B cell (primary cell): ENCODE measurements at regions not wholly inside any gene's neighbourhood (a gene's known extent, or its start where the extent isn't known, plus 50 kb on each side); places are given as distances from the start of the nearest gene placed in this dataset.

Source experiments
- ATAC-seq: fragments of 200-7000 bp; cut with Tn5 transposase; one replicate; pipeline ENCODE4 v1.10.0; 2021; ENCODE audit warnings: low read depth, mild to moderate bottlenecking, moderate number of reproducible peaks, moderate library complexity
- CTCF ChIA-PET: fragments of 350-600 bp; sonication (Branson Sonifier 250); formaldehyde crosslinking; loops from one replicate; lab custom pipeline; 2021; ENCODE audit warnings: antibody characterized with exemption, inconsistent platforms; lab: Charles Lee
- POLR2A ChIA-PET: fragments of 350-600 bp; sonication (Branson Sonifier 250); formaldehyde crosslinking; loops from one replicate; lab custom pipeline; 2021; ENCODE audit warnings: antibody characterized with exemption; lab: Charles Lee
- DNase-seq: peaks from one replicate; pipeline ENCODE4 v3.0.0; 2013
- H2AFZ ChIP-seq: 2 replicates; pipeline ENCODE4 v1.6.1; 2012; ENCODE audit warnings: mild to moderate bottlenecking, low read depth, low read length; ENCODE audit not compliant: insufficient read depth, poor library complexity, severe bottlenecking
- H3K27ac ChIP-seq, 2 donors: 1 replicate in 1 of 2; 2 replicates in 1 of 2; pipeline ENCODE4 v1.5.1; 2012 to 2013; ENCODE audit warnings: low read length in 2 of 2, mild to moderate bottlenecking in 2 of 2, moderate library complexity in 1 of 2
- H3K27me3 ChIP-seq, 4 experiments: fragments of 200-600 bp in 1 of 4; sonication (generic) in 1 of 4; replicated peaks in 1 of 4; 1 replicate in 2 of 4; 2 replicates in 2 of 4; pipeline versions ENCODE4 v1.6.1 to v1.7.0; 2013 to 2016; ENCODE audit warnings: low read length in 3 of 4, mild to moderate bottlenecking in 2 of 4, mixed read lengths in 1 of 4, moderate library complexity in 1 of 4; ENCODE audit not compliant: insufficient read depth in 4 of 4, control insufficient read depth in 3 of 4; ENCODE audit errors: control extremely low read depth in 1 of 4
- H3K36me3 ChIP-seq, 2 experiments: replicated peaks in 1 of 2; 1 replicate in 1 of 2; 2 replicates in 1 of 2; pipeline versions ENCODE4 v1.6.1 to v1.7.1; 2013; ENCODE audit warnings: low read length in 1 of 2; ENCODE audit not compliant: insufficient read depth in 2 of 2, control insufficient read depth in 1 of 2; ENCODE audit errors: control extremely low read depth in 1 of 2, extremely low read depth in 1 of 2
- H3K4me1 ChIP-seq, 2 donors: fragments of 200-600 bp in 1 of 2; sonication (generic) in 1 of 2; 1 replicate in 1 of 2; 2 replicates in 1 of 2; pipeline versions ENCODE4 v1.5.1 to v1.6.1; 2013 to 2017; ENCODE audit warnings: low read length in 2 of 2; ENCODE audit not compliant: control insufficient read depth in 2 of 2, insufficient read depth in 2 of 2
- H3K4me2 ChIP-seq: replicated peaks from 2 replicates; pipeline ENCODE3; 2012; ENCODE audit warnings: mild to moderate bottlenecking, low read depth, low read length; ENCODE audit not compliant: poor library complexity, severe bottlenecking
- H3K4me3 ChIP-seq, 5 experiments: fragments of 200-600 bp in 1 of 5; sonication (generic) in 1 of 5; 1 replicate in 3 of 5; 2 replicates in 2 of 5; pipeline versions ENCODE4 v1.5.1 to v1.7.0; 2011 to 2016; ENCODE audit warnings: low read length in 4 of 5, mild to moderate bottlenecking in 4 of 5, low read depth in 2 of 5, control low read depth in 1 of 5, moderate library complexity in 1 of 5; ENCODE audit not compliant: insufficient read depth in 1 of 5; ENCODE audit errors: control extremely low read depth in 1 of 5, extremely low read depth in 1 of 5
- H3K79me2 ChIP-seq: fragments of 200-600 bp; sonication (generic); one replicate; pipeline ENCODE4 v1.6.0; 2016; ENCODE audit warnings: low read length; ENCODE audit not compliant: control insufficient read depth, insufficient read depth
- H3K9ac ChIP-seq: fragments of 200-600 bp; sonication (generic); 2 replicates; pipeline ENCODE4 v1.6.1; 2017; ENCODE audit warnings: mild to moderate bottlenecking, low read length, moderate library complexity
- H3K9me3 ChIP-seq, 3 donors: one replicate each; pipeline versions ENCODE4 v1.6.1 to v1.7.1; 2013; ENCODE audit warnings: low read length in 2 of 3; ENCODE audit not compliant: control insufficient read depth in 2 of 3, insufficient read depth in 1 of 3; ENCODE audit errors: control extremely low read depth in 1 of 3
- H4K20me1 ChIP-seq: 2 replicates; pipeline ENCODE4 v1.6.0; 2012; ENCODE audit warnings: mild to moderate bottlenecking, low read length; ENCODE audit not compliant: insufficient read depth, control insufficient read depth, poor library complexity, severe bottlenecking
- H3K27ac Mint-ChIP-seq: one replicate; pipeline ENCODE4 v1.8.0; 2021; ENCODE audit warnings: mixed read lengths
- H3K27me3 Mint-ChIP-seq: one replicate; pipeline ENCODE4 v1.8.0; 2021; ENCODE audit warnings: mixed read lengths
- H3K4me1 Mint-ChIP-seq: one replicate; pipeline ENCODE4 v1.8.0; 2021; ENCODE audit warnings: mixed read lengths
- H3K4me3 Mint-ChIP-seq: one replicate; pipeline ENCODE4 v1.8.0; 2021; ENCODE audit warnings: mixed read lengths
- H3K9me3 Mint-ChIP-seq: one replicate; pipeline ENCODE4 v1.8.0; 2022; ENCODE audit warnings: mixed read lengths; ENCODE audit not compliant: insufficient read depth
- CTCF ChIP-seq: fragments of 200-600 bp; IDR thresholded peaks from one replicate; pipeline ENCODE4 v1.8.0; 2022; ENCODE audit warnings: antibody characterized with exemption, mild to moderate bottlenecking
- EZH2 ChIP-seq: IDR thresholded peaks from 2 replicates; pipeline ENCODE4 v1.6.1; 2012; ENCODE audit warnings: borderline replicate concordance, low read depth, mild to moderate bottlenecking, moderate library complexity, low read length; ENCODE audit not compliant: insufficient read depth, poor library complexity, severe bottlenecking
- whole genome bisulfite sequencing: methylation state at CpG from one replicate; pipeline ENCODE4 v1.1.5; 2013; ENCODE audit warnings: missing lambda C conversion rate; ENCODE audit not compliant: insufficient coverage; 5-methylcytosine and 5-hydroxymethylcytosine counted together
- intact Hi-C: fragments of 100-400 bp; cut with micrococcal nuclease; formaldehyde crosslinking; loops from one replicate; pipeline ENCODE4 v1.10.0; 2022

DNA sequence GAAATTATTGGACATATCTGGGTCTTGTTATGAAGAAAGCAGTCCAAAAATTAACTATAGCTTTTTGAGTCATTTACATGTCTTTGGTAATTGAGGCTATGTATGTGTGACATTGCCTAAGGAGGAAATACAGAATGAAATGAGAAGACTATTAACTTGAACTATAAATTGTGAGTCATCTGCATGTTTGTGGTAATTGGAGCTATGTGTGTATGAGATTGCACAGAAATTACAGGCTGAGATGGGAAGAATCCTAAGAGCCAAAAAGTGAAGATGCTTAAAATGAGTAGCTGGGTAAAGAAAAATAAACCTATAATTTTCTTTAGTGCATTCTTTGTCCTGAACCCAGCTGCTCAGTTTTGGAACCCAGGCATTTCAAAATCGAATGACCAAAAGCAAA lies 747.6 kb upstream of the EDIL3 start:
- Histone ChIP-seq H3K79me2 (no peaks in the 10 kb centered on the region), H3K9me3 (no peaks in the 10 kb centered on the region), H2AFZ (no peak overlapping the region), H3K4me1 (no peaks in the 10 kb centered on the region), H3K27ac (no peak overlapping the region), H3K4me3 (no peak overlapping the region), H3K36me3 (no peaks in the 10 kb centered on the region), H3K27me3 (no peaks in the 10 kb centered on the region), H4K20me1 (no peaks in the 10 kb centered on the region), H3K4me2 (no peak overlapping the region), H3K9ac (no peak overlapping the region)
- H3K4me1 Mint-ChIP-seq, result no peaks in the 10 kb centered on the region
- ChIA-PET POLR2A (no interaction called here), CTCF (no interaction called here)
- no peak for TF ChIP-seq CTCF
- TF ChIP-seq EZH2, result no peak
- no peak overlapping the region for H3K4me3 Mint-ChIP-seq
- ATAC-seq (no peak), DNase-seq (no peak)
- H3K27me3 Mint-ChIP-seq, result no peaks in the 10 kb centered on the region
- H3K9me3 Mint-ChIP-seq, result no peaks in the 10 kb centered on the region
- no CpG with 5 or more reads among the region's 1 CpG for WGBS
- intact Hi-C loops, result no loop called here
- no peak overlapping the region for H3K27ac Mint-ChIP-seq

GRCh38 chr5:85140471-85140870 lies 755.8 kb upstream of the EDIL3 start:
- no peak overlapping the region for H3K27ac ChIP-seq
- H3K4me3 ChIP-seq, result no peak overlapping the region
- CTCF ChIA-PET, result no interaction called here
- no peak overlapping the region for H3K9ac ChIP-seq
- Mint-ChIP-seq H3K4me1 (no peaks in the 10 kb centered on the region), H3K27ac (no peak overlapping the region), H3K4me3 (no peak overlapping the region), H3K9me3 (no peaks in the 10 kb centered on the region), H3K27me3 (no peaks in the 10 kb centered on the region)
- no peak overlapping the region for H3K4me2 ChIP-seq
- intact Hi-C loops, result no loop called here
- H3K27me3 ChIP-seq, result no peaks in the 10 kb centered on the region
- H3K4me1 ChIP-seq, result no peaks in the 10 kb centered on the region
- POLR2A ChIA-PET, result no interaction called here
- ATAC-seq (no peak), DNase-seq (no peak)
- H2AFZ ChIP-seq, result no peak overlapping the region
- H3K79me2 ChIP-seq, result no peaks in the 10 kb centered on the region
- no peaks in the 10 kb centered on the region for H3K36me3 ChIP-seq
- H4K20me1 ChIP-seq, result no peaks in the 10 kb centered on the region
- TF ChIP-seq CTCF, result no peak
- TF ChIP-seq EZH2, result no peak
- no peaks in the 10 kb centered on the region for H3K9me3 ChIP-seq
